ENCODE measurements at regions not wholly inside any gene's neighbourhood (a gene's known extent, or its start where the extent isn't known, plus 50 kb on each side); places are given as distances from the start of the nearest gene placed in this dataset.

- DNase-seq (ENCODE audit: low read depth), result no peak
- no peak overlapping the region for H3K4me3 ChIP-seq (replicated peaks; ENCODE audit: low read depth, low read length)
- TF ChIP-seq, protein P1, sequence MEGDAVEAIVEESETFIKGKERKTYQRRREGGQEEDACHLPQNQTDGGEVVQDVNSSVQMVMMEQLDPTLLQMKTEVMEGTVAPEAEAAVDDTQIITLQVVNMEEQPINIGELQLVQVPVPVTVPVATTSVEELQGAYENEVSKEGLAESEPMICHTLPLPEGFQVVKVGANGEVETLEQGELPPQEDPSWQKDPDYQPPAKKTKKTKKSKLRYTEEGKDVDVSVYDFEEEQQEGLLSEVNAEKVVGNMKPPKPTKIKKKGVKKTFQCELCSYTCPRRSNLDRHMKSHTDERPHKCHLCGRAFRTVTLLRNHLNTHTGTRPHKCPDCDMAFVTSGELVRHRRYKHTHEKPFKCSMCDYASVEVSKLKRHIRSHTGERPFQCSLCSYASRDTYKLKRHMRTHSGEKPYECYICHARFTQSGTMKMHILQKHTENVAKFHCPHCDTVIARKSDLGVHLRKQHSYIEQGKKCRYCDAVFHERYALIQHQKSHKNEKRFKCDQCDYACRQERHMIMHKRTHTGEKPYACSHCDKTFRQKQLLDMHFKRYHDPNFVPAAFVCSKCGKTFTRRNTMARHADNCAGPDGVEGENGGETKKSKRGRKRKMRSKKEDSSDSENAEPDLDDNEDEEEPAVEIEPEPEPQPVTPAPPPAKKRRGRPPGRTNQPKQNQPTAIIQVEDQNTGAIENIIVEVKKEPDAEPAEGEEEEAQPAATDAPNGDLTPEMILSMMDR (IDR thresholded peaks at IDR 0.05; ENCODE audit: low read length, missing control alignments), result no peak
Measured at GRCh38 chr9:30661925-30662324, 1722.5 kb upstream of the ACO1 start.

DNA sequence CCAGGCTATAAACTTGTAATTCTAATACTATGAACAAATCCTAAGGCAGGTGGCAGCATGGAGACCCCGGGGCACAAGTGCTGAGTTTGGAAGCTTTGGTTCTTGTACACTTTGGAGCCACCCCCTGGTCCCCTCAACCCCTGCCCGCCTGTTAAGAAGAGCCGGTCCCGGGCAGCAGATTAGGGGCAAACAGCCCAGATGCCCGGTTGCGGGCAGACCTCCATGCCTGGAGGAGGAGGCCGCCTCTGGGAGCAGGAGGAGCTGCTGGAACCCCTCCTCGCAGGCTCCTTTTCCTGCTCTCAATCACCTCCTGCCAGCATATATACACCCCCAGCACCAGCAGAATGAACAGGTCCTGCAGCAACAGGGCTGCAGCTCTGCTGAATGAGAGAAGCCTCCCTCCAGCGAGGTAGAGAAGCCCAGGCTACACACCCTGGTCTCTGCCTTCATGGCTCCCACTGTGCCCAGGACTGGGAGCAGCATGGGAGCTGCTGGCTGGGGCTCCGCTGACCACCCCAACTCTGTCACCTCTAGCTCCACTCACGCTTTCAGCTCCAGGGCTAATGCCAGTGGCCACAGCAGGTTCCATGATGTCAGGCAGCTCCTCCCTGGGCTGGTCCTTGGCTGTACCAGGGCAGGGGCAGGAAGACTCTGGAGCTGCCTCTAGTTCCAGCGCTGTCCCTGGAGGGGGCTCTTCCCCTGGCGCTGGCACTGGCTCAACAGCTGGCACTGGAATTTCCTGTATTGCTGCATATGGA lies 1713.5 kb upstream of the ACO1 start:
- H3K4me3 ChIP-seq (replicated peaks; ENCODE audit: low read depth, low read length), result no peak overlapping the region
- TF ChIP-seq, protein P1 (IDR thresholded peaks at IDR 0.05; ENCODE audit: low read length, missing control alignments), result no peak
- DNase-seq (ENCODE audit: low read depth), result no peak

DNA sequence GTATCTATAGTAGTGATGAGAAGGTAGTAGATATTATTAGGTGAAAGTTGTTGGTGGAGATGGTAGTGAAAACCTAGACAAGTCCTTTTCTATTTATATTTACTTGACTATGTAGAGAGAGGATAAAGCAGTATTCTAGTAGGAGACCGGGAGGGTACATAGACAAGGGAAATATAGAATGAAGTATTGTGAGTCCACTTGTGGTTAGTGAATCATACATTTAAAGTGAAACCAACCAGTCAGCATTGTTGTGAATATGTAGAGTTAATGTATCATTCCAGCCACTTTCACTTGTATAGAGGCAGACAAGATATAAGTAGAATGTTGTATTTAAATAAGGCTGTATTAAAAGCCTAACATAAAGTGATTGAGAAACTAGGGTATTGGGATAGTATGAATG lies 1711.3 kb upstream of the ACO1 start:
- DNase-seq (ENCODE audit: low read depth), result no peak
- TF ChIP-seq, protein P1 (IDR thresholded peaks at IDR 0.05; ENCODE audit: low read length, missing control alignments), result no peak
- no peak overlapping the region for H3K4me3 ChIP-seq (replicated peaks; ENCODE audit: low read depth, low read length)

GRCh38 chr9:30676651-30677050 lies 1707.8 kb upstream of the ACO1 start:
- TF ChIP-seq, protein P1 (IDR thresholded peaks at IDR 0.05; ENCODE audit: low read length, missing control alignments), result no peak
- no peak overlapping the region for H3K4me3 ChIP-seq (replicated peaks; ENCODE audit: low read depth, low read length)

DNA sequence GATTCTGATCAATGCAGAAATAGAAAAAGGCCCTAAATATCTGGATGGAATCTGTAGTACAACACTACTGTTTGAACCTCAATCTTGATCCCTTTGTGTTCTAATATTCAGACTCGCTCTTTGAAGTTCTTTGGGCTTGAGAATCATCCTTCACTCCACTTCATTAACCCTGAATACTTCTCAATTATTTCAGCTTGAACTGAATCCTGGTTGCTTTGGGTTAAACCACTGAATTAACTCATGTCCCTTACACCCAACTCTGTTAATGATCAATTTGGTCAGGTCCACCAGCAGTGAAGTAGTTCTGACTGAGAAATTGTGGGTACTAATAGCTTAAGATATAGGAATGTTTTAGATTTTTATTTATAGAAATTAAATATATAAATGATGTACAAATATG lies 1707.2 kb upstream of the ACO1 start:
- no peak overlapping the region for H3K4me3 ChIP-seq (replicated peaks; ENCODE audit: low read depth, low read length)
- DNase-seq (ENCODE audit: low read depth), result no peak
- TF ChIP-seq, protein P1 (IDR thresholded peaks at IDR 0.05; ENCODE audit: low read length, missing control alignments), result no peak

More at GRCh38 chr9:30676651-30677050, 1707.8 kb upstream of the ACO1 start:
- no peak for DNase-seq (ENCODE audit: low read depth)

DNA sequence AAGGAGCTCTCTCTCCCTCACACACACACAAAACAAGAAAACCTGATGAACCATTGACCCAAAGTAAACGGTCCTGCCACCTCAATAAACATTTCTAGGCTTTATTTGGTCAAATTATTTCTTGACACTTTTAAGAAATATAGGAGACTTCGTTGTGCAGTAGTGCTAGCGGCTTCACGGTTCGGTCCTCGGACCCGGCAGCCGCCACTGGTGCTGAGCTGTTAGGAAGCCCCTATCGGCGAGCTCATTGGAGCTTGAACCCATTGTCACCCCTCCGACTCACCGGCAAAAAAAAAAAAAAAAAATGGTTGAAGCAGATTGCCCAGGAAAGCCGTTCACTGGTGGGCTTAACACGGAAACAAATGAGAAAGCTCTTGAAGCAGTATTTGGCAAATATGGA lies 1695.6 kb upstream of the ACO1 start:
- DNase-seq (ENCODE audit: low read depth), result no peak
- TF ChIP-seq, protein P1 (IDR thresholded peaks at IDR 0.05; ENCODE audit: low read length, missing control alignments), result no peak
- H3K4me3 ChIP-seq (replicated peaks; ENCODE audit: low read depth, low read length), result no peak overlapping the region

GRCh38 chr9:30697958-30698357 lies 1686.5 kb upstream of the ACO1 start:
- TF ChIP-seq, protein P1 (IDR thresholded peaks at IDR 0.05; ENCODE audit: low read length, missing control alignments), result no peak
- H3K4me3 ChIP-seq (replicated peaks; ENCODE audit: low read depth, low read length), result no peak overlapping the region
- DNase-seq (ENCODE audit: low read depth), result no peak

Measured in fibroblast of pulmonary artery (primary cell).